Choroid plexus epithelial cell (primary cell): ENCODE measurements at regions not wholly inside any gene's neighbourhood (a gene's known extent, or its start where the extent isn't known, plus 50 kb on each side); places are given as distances from the start of the nearest gene placed in this dataset.

Experiments
- DNase-seq: peaks from one replicate; pipeline ENCODE4 v3.0.0-alpha.2; 2010; ENCODE audit warnings: low read depth
- H3K4me3 ChIP-seq: 2 replicates; pipeline ENCODE4 v1.5.1; 2011; ENCODE audit warnings: low read depth, mild to moderate bottlenecking, control low read depth, low read length, moderate library complexity
- TF ChIP-seq, protein P1 (sequence below): conservative IDR thresholded peaks from 2 replicates; pipeline ENCODE4 v1.5.1; 2011; ENCODE audit warnings: low read depth, mild to moderate bottlenecking, control low read depth, inconsistent platforms, low read length, moderate library complexity

DNA sequence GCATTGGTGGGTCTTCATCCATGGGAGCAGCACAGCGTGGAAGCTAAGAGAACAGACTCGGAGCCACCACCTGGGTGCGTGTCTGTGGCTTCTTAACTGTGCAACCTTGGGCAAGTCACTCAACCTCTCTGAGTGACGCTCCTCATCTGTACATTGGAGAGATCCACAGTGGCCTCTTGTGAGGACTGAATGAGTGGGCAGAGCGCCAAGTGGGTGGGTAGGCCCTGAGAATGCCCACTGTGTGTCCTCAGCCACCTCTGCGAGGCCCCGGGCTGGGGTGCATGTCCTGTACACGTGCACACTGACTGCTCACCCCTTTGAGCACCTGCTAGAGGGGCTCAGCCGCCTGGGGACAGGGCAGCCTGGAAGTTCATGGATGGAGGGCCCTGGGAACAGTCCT, 99.6 kb upstream of the PRR23E start:
- DNase-seq = no peak
- TF ChIP-seq, protein P1, sequence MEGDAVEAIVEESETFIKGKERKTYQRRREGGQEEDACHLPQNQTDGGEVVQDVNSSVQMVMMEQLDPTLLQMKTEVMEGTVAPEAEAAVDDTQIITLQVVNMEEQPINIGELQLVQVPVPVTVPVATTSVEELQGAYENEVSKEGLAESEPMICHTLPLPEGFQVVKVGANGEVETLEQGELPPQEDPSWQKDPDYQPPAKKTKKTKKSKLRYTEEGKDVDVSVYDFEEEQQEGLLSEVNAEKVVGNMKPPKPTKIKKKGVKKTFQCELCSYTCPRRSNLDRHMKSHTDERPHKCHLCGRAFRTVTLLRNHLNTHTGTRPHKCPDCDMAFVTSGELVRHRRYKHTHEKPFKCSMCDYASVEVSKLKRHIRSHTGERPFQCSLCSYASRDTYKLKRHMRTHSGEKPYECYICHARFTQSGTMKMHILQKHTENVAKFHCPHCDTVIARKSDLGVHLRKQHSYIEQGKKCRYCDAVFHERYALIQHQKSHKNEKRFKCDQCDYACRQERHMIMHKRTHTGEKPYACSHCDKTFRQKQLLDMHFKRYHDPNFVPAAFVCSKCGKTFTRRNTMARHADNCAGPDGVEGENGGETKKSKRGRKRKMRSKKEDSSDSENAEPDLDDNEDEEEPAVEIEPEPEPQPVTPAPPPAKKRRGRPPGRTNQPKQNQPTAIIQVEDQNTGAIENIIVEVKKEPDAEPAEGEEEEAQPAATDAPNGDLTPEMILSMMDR = no peak
- H3K4me3 ChIP-seq = no peak overlapping the region

DNA sequence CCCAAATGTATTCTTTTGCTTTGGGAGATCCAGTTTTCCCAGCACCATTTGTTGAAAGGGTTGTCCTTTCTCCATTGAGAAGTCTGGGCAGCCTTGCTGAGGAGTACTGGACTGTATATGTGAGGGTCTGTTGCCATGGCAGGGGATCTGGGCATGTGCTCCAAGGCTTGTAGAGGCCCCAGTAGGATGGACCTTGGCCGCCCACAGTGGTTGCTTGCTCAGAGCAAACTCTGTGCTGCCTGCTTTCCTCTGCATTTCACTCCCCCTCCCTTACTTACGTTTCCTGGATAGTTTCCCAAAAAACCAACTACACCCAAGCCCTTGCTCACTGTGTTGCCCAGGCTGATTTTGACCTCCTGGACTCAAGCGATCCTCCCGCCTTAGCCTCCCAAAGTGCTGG, 97.2 kb upstream of the PRR23E start:
- no peak for DNase-seq
- H3K4me3 ChIP-seq = no peak overlapping the region
- TF ChIP-seq, protein P1 = no peak

DNA sequence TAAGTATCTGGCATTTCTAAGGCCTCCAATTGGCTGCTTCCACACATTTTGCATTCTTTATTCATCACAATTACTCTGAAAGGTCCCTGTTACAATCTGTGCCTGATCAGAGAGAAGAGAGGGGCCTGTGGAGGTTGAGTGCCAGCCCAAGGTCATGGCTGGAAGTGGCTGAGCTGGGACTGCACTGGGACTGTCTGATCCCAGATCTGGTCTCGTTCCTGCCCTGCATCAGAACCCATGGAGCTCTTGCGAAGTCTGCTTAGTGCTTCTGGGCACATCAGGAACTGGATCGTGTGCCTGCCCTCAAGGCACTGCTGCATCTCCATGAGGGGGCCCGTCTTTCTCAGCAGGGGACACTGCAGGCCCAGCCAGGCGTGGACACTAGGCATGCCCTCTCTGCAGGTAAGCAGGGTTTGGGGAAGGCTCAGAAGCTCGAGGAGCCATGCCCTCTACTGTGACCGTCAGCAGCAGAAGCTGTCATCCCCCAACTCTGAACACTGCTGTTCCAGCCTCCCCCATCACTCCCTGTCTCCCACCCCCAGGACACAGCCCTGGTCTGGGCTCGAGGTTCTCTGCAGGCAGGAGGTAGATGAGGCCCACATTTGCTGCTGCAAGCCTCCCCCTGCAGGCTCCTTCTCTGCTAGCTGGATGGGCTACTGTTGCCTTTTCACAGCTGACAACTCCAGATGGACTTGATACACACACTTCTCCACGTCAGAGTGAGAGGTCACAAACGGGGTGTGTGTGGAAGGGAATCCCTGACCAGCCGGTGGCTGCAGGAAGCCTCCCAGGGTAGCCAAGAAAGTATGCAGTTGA, 96.5 kb upstream of the PRR23E start:
- DNase-seq = peak; percentile 22
- TF ChIP-seq, protein P1 = no peak

DNA sequence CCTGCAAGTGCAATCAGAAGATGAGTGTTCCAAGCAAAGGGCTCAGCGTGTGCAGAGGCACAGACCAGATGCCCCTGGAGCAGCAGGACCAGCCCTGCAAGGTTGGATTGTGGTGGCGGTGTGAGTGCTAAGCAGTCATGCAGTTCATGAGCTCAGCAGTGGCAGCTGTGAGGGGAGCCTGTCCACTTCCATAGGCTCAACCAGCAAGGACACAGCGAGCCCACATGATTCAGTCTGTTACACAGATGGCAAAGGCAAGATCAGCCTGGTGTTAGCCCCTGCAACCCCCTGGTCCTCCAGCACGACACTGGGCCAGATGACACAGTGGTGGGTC, 95.9 kb upstream of the PRR23E start:
- TF ChIP-seq, protein P1 = no peak
- no peak overlapping the region for H3K4me3 ChIP-seq
- DNase-seq = no peak

More for the DNA sequence above, 96.5 kb upstream of the PRR23E start:
- H3K4me3 ChIP-seq = no peak overlapping the region

DNA sequence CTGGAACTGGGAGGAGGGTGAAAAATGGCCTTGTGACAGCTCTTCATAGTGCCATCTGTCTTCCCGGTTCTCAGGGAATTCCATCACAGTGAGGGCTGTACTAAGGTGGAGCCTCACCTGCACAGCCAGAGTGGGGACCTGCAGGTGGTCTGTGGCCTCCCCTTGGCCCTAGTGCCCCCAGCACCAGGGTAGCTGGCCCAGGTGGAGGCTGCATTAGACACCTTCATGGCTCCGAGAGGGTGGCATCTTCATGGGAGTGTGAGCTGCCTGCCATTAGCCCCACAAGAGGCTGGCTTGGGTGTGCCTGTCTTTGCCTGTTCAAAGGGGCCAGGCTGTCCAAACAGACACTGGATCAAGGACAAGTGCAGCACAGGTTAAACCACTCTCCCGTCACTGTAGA, 95.5 kb upstream of the PRR23E start:
- H3K4me3 ChIP-seq = no peak overlapping the region
- DNase-seq = no peak
- TF ChIP-seq, protein P1 = no peak

DNA sequence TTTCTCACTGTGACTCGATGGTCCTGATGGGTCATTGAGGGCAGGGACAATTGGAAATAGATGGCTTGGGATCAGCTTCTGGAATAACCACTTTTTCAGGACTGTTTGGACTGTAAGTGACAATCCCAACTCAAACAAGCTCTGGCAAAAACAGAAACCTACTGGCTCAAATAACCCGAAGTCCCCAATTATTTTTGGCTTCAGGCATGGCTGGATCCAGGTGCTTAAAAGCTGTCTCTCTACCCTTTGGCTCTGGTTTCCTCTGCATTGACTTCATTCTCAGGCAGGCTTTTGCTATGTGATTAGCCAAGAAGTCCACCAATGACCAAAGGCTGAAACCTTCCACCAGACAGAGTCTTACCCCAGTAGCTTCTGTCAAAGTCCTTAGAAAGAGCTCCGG, 92.9 kb upstream of the PRR23E start:
- TF ChIP-seq, protein P1 = no peak
- no peak for DNase-seq
- H3K4me3 ChIP-seq = no peak overlapping the region
